Body of pancreas (tissue), 4 donors: ENCODE measurements at regions not wholly inside any gene's neighbourhood (a gene's known extent, or its start where the extent isn't known, plus 50 kb on each side); places are given as distances from the start of the nearest gene placed in this dataset.
A peak's percentile ranks its signal among the peaks of the same experiment; 100 is the strongest.

Experiments
- ATAC-seq: fragments of 150-250 bp; one replicate; pipeline ENCODE4 v1.9.1; 2016
- DNase-seq, 4 donors: peaks; one replicate each; pipeline ENCODE4 v3.0.0-alpha.2; 2019
- H3K27ac ChIP-seq, 4 donors: fragments of 200-600 bp; sonication (generic); 1 replicate in 3 of 4; 2 replicates in 1 of 4; pipeline versions ENCODE4 v1.5.1 to v1.6.1; 2016 to 2019; ENCODE audit warnings: mild to moderate bottlenecking in 1 of 4, mixed read lengths in 1 of 4, moderate library complexity in 1 of 4
- H3K27me3 ChIP-seq, 2 donors: fragments of 200-600 bp; sonication (generic); one replicate each; pipeline ENCODE4 v1.6.0; 2016; ENCODE audit warnings: mild to moderate bottlenecking in 1 of 2
- H3K36me3 ChIP-seq, 2 donors: fragments of 200-600 bp; sonication (generic); replicated peaks in 1 of 2; 2 replicates each; pipeline ENCODE4 v1.5.1; 2016; ENCODE audit warnings: low read depth in 2 of 2; ENCODE audit not compliant: insufficient read depth in 1 of 2
- H3K4me1 ChIP-seq: fragments of 200-600 bp; sonication (generic); one replicate; pipeline ENCODE4 v1.6.0; 2016
- H3K4me3 ChIP-seq, 2 donors: fragments of 200-600 bp; sonication (generic); 1 replicate in 1 of 2; 2 replicates in 1 of 2; pipeline ENCODE4 v1.5.1; 2016 to 2019
- H3K9me3 ChIP-seq, 3 donors: fragments of 200-600 bp; sonication (generic); 1 replicate in 2 of 3; 2 replicates in 1 of 3; pipeline ENCODE4 v1.5.1; 2016
- POLR2A ChIP-seq, 3 donors: fragments of 450-650 bp; IDR thresholded peaks; one replicate each; pipeline ENCODE4 v1.6.1; 2016; ENCODE audit warnings: antibody characterized with exemption in 3 of 3, mild to moderate bottlenecking in 2 of 3
- WGBS, 2 donors: methylation state at CpG; one replicate each; pipeline ENCODE4 v1.1.5; 2017; 5-methylcytosine and 5-hydroxymethylcytosine counted together
- intact Hi-C: fragments of 100-400 bp; cut with DNase I; formaldehyde crosslinking; loops from one replicate; pipeline ENCODE4 v1.15.1; 2023
- TF ChIP-seq, protein P1 (sequence below), 7 experiments: fragments of 450-650 bp in 4 of 7; fragments of 200-600 bp in 3 of 7; sonication (generic) in 3 of 7; IDR thresholded peaks; one replicate each; pipeline ENCODE4 v1.5.1; 2016 to 2019; ENCODE audit warnings: antibody characterized with exemption in 7 of 7

GRCh38 chr11:82610671-82611070, 123.0 kb downstream of the FAM181B start:
- no peaks in the 10 kb centered on the region for H3K9me3 ChIP-seq
- peaks cover 19% of the 10 kb centered on the region for H3K4me1 ChIP-seq
- DNase-seq = no peak
- ATAC-seq = no peak
- H3K36me3 ChIP-seq = no peaks in the 10 kb centered on the region
- H3K27ac ChIP-seq = peak overlapping the region in 2 of 4 donors; percentile 17 to 46
- intact Hi-C loops = no loop called here
- no peaks in the 10 kb centered on the region for H3K27me3 ChIP-seq
- TF ChIP-seq, protein P1, sequence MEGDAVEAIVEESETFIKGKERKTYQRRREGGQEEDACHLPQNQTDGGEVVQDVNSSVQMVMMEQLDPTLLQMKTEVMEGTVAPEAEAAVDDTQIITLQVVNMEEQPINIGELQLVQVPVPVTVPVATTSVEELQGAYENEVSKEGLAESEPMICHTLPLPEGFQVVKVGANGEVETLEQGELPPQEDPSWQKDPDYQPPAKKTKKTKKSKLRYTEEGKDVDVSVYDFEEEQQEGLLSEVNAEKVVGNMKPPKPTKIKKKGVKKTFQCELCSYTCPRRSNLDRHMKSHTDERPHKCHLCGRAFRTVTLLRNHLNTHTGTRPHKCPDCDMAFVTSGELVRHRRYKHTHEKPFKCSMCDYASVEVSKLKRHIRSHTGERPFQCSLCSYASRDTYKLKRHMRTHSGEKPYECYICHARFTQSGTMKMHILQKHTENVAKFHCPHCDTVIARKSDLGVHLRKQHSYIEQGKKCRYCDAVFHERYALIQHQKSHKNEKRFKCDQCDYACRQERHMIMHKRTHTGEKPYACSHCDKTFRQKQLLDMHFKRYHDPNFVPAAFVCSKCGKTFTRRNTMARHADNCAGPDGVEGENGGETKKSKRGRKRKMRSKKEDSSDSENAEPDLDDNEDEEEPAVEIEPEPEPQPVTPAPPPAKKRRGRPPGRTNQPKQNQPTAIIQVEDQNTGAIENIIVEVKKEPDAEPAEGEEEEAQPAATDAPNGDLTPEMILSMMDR (IDR thresholded peaks at IDR 0.05) = no peak
- TF ChIP-seq POLR2A (IDR thresholded peaks at IDR 0.05) = no peak
- H3K4me3 ChIP-seq = no peak overlapping the region

DNA sequence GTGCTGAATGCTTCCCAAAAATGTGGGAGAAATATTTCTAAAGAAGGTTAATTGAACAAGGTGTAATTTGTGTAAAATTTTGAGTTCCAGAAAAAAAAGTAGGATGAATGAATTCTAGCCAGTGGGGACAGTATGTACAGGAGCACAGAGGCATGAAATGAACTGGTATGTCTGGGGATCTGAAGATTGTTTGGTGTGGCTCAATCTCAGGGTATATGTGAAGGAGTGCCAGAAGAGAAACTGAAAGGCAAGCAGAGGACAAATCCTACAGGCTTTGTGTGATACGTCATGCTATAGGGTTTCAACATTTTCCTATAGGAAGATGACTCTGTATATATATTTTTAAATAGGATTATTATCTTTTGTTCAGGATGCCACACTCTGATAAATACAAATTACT, 126.9 kb downstream of the FAM181B start:
- H3K4me3 ChIP-seq = no peak overlapping the region
- DNase-seq (no peak), ATAC-seq (no peak)
- intact Hi-C loops = no loop called here
- TF ChIP-seq, protein P1 (IDR thresholded peaks at IDR 0.05) = no peak
- TF ChIP-seq POLR2A (IDR thresholded peaks at IDR 0.05) = no peak
- H3K9me3 ChIP-seq = no peaks in the 10 kb centered on the region
- H3K27ac ChIP-seq = no peak overlapping the region
- no peaks in the 10 kb centered on the region for H3K27me3 ChIP-seq
- H3K36me3 ChIP-seq = no peaks in the 10 kb centered on the region
- WGBS, 2 donors = 84 to 89% methylated on average over 1 of the region's 1 CpG
- H3K4me1 ChIP-seq = peaks cover 17% of the 10 kb centered on the region

GRCh38 chr11:82601711-82602110, 132.0 kb downstream of the FAM181B start:
- no peak overlapping the region for H3K4me3 ChIP-seq
- H3K27ac ChIP-seq = no peak overlapping the region
- intact Hi-C loops = no loop called here
- no peak for DNase-seq
- H3K9me3 ChIP-seq = no peaks in the 10 kb centered on the region
- no peaks in the 10 kb centered on the region for H3K27me3 ChIP-seq
- no peak for TF ChIP-seq POLR2A (IDR thresholded peaks at IDR 0.05)
- TF ChIP-seq, protein P1 (IDR thresholded peaks at IDR 0.05) = no peak
- WGBS, 2 donors = 58 to 76% methylated on average over 1 of the region's 1 CpG
- no peaks in the 10 kb centered on the region for H3K36me3 ChIP-seq
- H3K4me1 ChIP-seq = no peaks in the 10 kb centered on the region
- no peak for ATAC-seq

DNA sequence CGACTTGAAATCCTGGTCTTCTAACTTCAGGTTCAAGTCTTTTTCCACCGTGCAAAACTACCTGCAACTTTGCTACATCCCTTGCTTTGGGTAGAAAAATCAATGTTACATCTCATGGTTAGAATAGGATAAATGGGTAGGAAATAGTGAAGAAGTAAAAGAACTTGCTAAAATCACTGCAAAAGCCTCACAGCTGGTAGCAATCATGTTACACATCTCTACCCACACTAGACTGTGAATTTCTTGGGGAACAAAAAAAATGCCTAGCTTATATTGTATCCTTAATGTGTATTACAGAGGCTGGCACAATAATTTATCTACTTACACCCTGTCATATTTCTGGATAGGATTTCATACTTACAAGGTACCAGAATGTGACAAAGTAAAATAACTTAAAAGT, 133.8 kb downstream of the FAM181B start:
- no peaks in the 10 kb centered on the region for H3K36me3 ChIP-seq
- 82 to 84% methylated on average over 2 of the region's 2 CpGs for WGBS, 2 donors
- H3K27me3 ChIP-seq = no peaks in the 10 kb centered on the region
- no peak overlapping the region for H3K4me3 ChIP-seq
- TF ChIP-seq, protein P1 (IDR thresholded peaks at IDR 0.05) = no peak
- no peak for TF ChIP-seq POLR2A (IDR thresholded peaks at IDR 0.05)
- ATAC-seq = no peak
- H3K9me3 ChIP-seq = no peaks in the 10 kb centered on the region
- no peaks in the 10 kb centered on the region for H3K4me1 ChIP-seq
- intact Hi-C loops = no loop called here
- no peak for DNase-seq
- no peak overlapping the region for H3K27ac ChIP-seq

DNA sequence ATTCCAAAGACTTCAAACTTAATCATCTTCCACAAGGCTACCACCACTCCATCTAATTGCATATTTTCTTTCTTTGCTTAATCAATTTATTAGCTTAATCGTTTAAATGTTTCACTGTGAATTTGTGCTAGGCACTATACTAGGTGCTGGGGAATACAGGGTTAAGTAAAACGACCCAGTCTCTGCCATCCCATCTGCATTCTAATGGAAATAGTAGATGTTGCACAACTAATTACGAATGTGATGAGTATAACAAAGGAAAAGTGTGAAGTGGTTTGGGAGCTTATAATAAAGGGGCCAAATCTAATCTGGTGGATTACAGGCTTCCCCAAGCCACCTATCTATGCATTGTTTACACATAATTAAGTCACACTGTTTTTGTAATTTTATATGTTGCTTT, 147.1 kb downstream of the FAM181B start:
- TF ChIP-seq, protein P1 (IDR thresholded peaks at IDR 0.05) = no peak
- no peak for TF ChIP-seq POLR2A (IDR thresholded peaks at IDR 0.05)
- Histone ChIP-seq H3K27me3 (no peaks in the 10 kb centered on the region), H3K36me3 (no peaks in the 10 kb centered on the region), H3K27ac (no peak overlapping the region), H3K4me3 (no peak overlapping the region), H3K9me3 (no peaks in the 10 kb centered on the region), H3K4me1 (no peaks in the 10 kb centered on the region)
- DNase-seq (no peak), ATAC-seq (no peak)
- 35 to 39% methylated on average over 3 of the region's 3 CpGs for WGBS, 2 donors
- intact Hi-C loops = no loop called here
